SK-N-SH (cell line): ENCODE measurements at regions not wholly inside any gene's neighbourhood (a gene's known extent, or its start where the extent isn't known, plus 50 kb on each side); places are given as distances from the start of the nearest gene placed in this dataset.

Source experiments
- EP300 ChIP-seq, 2 experiments: IDR thresholded peaks; 2 replicates each; pipeline versions ENCODE4 v1.4.0 to v1.6.1; 2012; ENCODE audit warnings: borderline replicate concordance in 1 of 2, low read depth in 1 of 2, low read length in 1 of 2
- NFIC ChIP-seq: IDR thresholded peaks from 2 replicates; pipeline ENCODE4 v1.4.0; 2012; ENCODE audit warnings: borderline replicate concordance
- RAD21 ChIP-seq: IDR thresholded peaks from 2 replicates; pipeline ENCODE4 v1.6.1; 2012; ENCODE audit warnings: mild to moderate bottlenecking, low read length
- SIN3A ChIP-seq: IDR thresholded peaks from 2 replicates; pipeline ENCODE4 v1.6.1; 2012; ENCODE audit warnings: low read depth, mild to moderate bottlenecking, low read length, moderate library complexity, borderline replicate concordance
- SMC3 ChIP-seq: IDR thresholded peaks from 2 replicates; pipeline ENCODE4 v1.6.1; 2012; ENCODE audit warnings: low read depth, low read length, improper control_type of control experiment
- YY1 ChIP-seq: IDR thresholded peaks from 2 replicates; pipeline ENCODE4 v1.4.0; 2012; ENCODE audit warnings: low read depth, mild to moderate bottlenecking
- TF ChIP-seq, protein P1 (sequence below): fragments of 200-600 bp; sonication (generic); IDR thresholded peaks from 2 replicates; pipeline ENCODE4 v1.6.1; 2017; ENCODE audit warnings: antibody characterized with exemption, mild to moderate bottlenecking, moderate library complexity
- TF ChIP-seq, protein P2 (sequence below): IDR thresholded peaks from 2 replicates; pipeline ENCODE4 v1.4.0; 2012; ENCODE audit warnings: low read depth

DNA sequence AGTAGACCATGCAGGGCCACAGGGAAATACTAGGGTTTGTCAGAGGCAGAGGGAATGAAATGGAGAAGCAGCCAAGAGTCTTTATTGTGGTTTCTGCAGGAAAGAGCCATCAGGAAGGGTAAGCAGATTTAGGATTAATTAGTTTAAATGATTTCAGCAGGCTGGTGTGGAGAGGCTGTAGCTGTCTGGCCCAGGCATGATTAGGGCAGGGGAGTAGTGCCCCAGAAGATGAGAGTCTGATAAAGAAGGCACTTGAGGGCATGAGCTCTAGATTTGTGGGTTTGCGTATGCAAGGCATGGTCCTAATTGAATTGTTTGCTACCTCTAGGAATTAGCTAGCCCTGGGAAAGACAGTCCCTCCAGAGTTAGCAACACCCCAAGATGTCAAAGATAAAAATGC lies 484.6 kb upstream of the PLXNA2 start:
- TF ChIP-seq YY1 (no peak), SMC3 (no peak), NFIC (no peak), RAD21 (peak; percentile 19), EP300 (IDR thresholded peaks at IDR 0.05; ENCODE audit: borderline replicate concordance in 1 of 2, low read depth in 1 of 2, low read length in 1 of 2) (peak in 1 of 2 experiments; percentile 78; a peak in 2 of 4 replicates), SIN3A (no peak)
- TF ChIP-seq, protein P1, sequence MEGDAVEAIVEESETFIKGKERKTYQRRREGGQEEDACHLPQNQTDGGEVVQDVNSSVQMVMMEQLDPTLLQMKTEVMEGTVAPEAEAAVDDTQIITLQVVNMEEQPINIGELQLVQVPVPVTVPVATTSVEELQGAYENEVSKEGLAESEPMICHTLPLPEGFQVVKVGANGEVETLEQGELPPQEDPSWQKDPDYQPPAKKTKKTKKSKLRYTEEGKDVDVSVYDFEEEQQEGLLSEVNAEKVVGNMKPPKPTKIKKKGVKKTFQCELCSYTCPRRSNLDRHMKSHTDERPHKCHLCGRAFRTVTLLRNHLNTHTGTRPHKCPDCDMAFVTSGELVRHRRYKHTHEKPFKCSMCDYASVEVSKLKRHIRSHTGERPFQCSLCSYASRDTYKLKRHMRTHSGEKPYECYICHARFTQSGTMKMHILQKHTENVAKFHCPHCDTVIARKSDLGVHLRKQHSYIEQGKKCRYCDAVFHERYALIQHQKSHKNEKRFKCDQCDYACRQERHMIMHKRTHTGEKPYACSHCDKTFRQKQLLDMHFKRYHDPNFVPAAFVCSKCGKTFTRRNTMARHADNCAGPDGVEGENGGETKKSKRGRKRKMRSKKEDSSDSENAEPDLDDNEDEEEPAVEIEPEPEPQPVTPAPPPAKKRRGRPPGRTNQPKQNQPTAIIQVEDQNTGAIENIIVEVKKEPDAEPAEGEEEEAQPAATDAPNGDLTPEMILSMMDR = no peak
- TF ChIP-seq, protein P2, sequence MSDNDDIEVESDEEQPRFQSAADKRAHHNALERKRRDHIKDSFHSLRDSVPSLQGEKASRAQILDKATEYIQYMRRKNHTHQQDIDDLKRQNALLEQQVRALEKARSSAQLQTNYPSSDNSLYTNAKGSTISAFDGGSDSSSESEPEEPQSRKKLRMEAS = no peak
